OCI-LY3 (cell line): ENCODE measurements at regions not wholly inside any gene's neighbourhood (a gene's known extent, or its start where the extent isn't known, plus 50 kb on each side); places are given as distances from the start of the nearest gene placed in this dataset.

Experiments used
- EZH2phosphoT487 ChIP-seq: fragments of 200-600 bp; shearing (Covaris generic); IDR thresholded peaks from 2 replicates; pipeline ENCODE4 v1.6.1; 2018; ENCODE audit warnings: antibody characterized with exemption, mixed run types, low read depth
- TF ChIP-seq, protein P1 (sequence below): fragments of 200-600, 300-600 bp; sonication (generic); IDR thresholded peaks from 2 replicates; pipeline ENCODE4 v1.5.1; 2014; ENCODE audit warnings: antibody characterized with exemption, low read length, low read depth

DNA sequence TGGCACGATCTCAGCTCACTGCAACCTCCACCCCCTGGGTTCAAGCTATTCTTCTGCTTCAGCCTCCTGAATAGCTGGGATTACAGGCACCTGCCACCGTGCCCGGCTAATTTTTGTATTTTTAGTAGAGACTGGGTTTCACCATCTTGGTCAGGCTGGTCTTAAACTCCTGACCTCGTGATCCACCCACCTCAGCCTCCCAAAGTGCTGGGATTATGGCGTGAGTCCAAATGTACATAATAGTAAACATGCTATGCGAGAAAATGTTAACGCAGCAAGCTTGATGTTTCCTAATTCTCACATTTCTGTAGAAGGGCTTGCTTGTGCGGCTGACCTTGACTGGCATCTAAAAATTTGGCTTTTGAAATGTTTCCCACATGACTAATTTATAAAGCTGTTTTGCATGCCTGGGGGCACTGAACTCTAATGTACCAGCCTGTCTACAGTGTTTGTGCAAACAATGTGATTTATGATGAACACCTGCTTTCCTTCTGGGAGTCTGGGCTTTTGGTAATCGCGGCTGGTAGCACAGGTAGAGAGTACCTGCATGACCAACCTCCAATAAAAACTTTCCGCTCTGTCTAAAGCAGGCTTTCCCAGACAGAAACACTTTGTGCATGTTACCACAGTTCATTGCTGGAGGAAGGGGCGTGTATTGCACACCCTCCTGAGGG lies 216.8 kb downstream of the IL15 start:
- TF ChIP-seq, protein P1, sequence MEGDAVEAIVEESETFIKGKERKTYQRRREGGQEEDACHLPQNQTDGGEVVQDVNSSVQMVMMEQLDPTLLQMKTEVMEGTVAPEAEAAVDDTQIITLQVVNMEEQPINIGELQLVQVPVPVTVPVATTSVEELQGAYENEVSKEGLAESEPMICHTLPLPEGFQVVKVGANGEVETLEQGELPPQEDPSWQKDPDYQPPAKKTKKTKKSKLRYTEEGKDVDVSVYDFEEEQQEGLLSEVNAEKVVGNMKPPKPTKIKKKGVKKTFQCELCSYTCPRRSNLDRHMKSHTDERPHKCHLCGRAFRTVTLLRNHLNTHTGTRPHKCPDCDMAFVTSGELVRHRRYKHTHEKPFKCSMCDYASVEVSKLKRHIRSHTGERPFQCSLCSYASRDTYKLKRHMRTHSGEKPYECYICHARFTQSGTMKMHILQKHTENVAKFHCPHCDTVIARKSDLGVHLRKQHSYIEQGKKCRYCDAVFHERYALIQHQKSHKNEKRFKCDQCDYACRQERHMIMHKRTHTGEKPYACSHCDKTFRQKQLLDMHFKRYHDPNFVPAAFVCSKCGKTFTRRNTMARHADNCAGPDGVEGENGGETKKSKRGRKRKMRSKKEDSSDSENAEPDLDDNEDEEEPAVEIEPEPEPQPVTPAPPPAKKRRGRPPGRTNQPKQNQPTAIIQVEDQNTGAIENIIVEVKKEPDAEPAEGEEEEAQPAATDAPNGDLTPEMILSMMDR, result no peak
- no peak for TF ChIP-seq EZH2phosphoT487
